OCI-LY1 (cell line): ENCODE measurements at regions not wholly inside any gene's neighbourhood (a gene's known extent, or its start where the extent isn't known, plus 50 kb on each side); places are given as distances from the start of the nearest gene placed in this dataset.
A peak's percentile ranks its signal among the peaks of the same experiment; 100 is the strongest.

Source experiments
- H2AFZ ChIP-seq: fragments of 200-600 bp; sonication (generic), shearing (Covaris generic); 2 replicates; pipeline ENCODE4 v1.6.0; 2014; ENCODE audit warnings: antibody characterized with exemption, mild to moderate bottlenecking, low read length
- H3F3A ChIP-seq: fragments of 200-600 bp; sonication (generic), shearing (Covaris generic); 2 replicates; pipeline ENCODE4 v1.6.0; 2014; ENCODE audit warnings: mild to moderate bottlenecking, antibody characterized with exemption, low read length, moderate library complexity; ENCODE audit not compliant: insufficient read depth
- H3K27ac ChIP-seq: fragments of 200-600 bp; sonication (generic); 2 replicates; pipeline ENCODE4 v1.5.1; 2014; ENCODE audit warnings: low read length, mixed run types, mild to moderate bottlenecking, low read depth; ENCODE audit not compliant: poor library complexity, severe bottlenecking
- H3K27me3 ChIP-seq: fragments of 200-600 bp; sonication (generic); 2 replicates; pipeline ENCODE4 v1.6.0; 2014; ENCODE audit warnings: antibody characterized with exemption, mild to moderate bottlenecking, low read length, moderate library complexity; ENCODE audit not compliant: insufficient read depth
- H3K36me3 ChIP-seq: fragments of 200-600 bp; sonication (generic); 2 replicates; pipeline ENCODE4 v1.6.1; 2014; ENCODE audit warnings: mild to moderate bottlenecking, antibody characterized with exemption, low read length, moderate library complexity, mixed read lengths; ENCODE audit not compliant: insufficient read depth
- H3K4me1 ChIP-seq: fragments of 200-600 bp; sonication (generic); 2 replicates; pipeline ENCODE4 v1.5.1; 2014; ENCODE audit warnings: mild to moderate bottlenecking, low read length, moderate library complexity; ENCODE audit not compliant: insufficient read depth, severe bottlenecking
- H3K4me2 ChIP-seq: fragments of 200-600 bp; sonication (generic), shearing (Covaris generic); 2 replicates; pipeline ENCODE4 v1.6.1; 2014; ENCODE audit warnings: low read length
- H3K4me3 ChIP-seq: fragments of 200-600 bp; sonication (generic); 2 replicates; pipeline ENCODE4 v1.5.1; 2014; ENCODE audit warnings: low read length, low read depth, mild to moderate bottlenecking, mixed read lengths; ENCODE audit not compliant: poor library complexity, severe bottlenecking
- H3K79me2 ChIP-seq: fragments of 200-600 bp; shearing (Covaris generic); 2 replicates; pipeline ENCODE4 v1.6.1; 2016; ENCODE audit warnings: mixed run types, low read length, mixed read lengths; ENCODE audit not compliant: insufficient read depth
- H3K9ac ChIP-seq: fragments of 200-600 bp; sonication (generic), shearing (Covaris generic); 2 replicates; pipeline ENCODE4 v1.6.1; 2014; ENCODE audit warnings: mild to moderate bottlenecking, low read length, mixed read lengths
- H3K9me2 ChIP-seq: fragments of 200-600 bp; sonication (generic), shearing (Covaris generic); 2 replicates; pipeline ENCODE4 v1.6.1; 2014; ENCODE audit warnings: low read depth, mild to moderate bottlenecking, low read length, mixed read lengths
- H3K9me3 ChIP-seq: fragments of 200-600 bp; shearing (Covaris generic); 2 replicates; pipeline ENCODE4 v1.6.1; 2014; ENCODE audit warnings: low read length, mixed read lengths
- H4K20me1 ChIP-seq: fragments of 200-600 bp; sonication (generic), shearing (Covaris generic); 2 replicates; pipeline ENCODE4 v1.6.0; 2016; ENCODE audit warnings: mild to moderate bottlenecking, low read length; ENCODE audit not compliant: insufficient read depth
- CTCF ChIP-seq: fragments of 200-600 bp; sonication (generic), shearing (Covaris generic); IDR thresholded peaks from 2 replicates; pipeline ENCODE4 v1.5.1; 2017; ENCODE audit warnings: mild to moderate bottlenecking, antibody characterized with exemption, low read length, moderate library complexity, mixed read lengths
- EZH2 ChIP-seq: fragments of 200-600 bp; sonication (generic), shearing (Covaris generic); IDR thresholded peaks from 2 replicates; pipeline ENCODE4 v1.8.0; 2017; ENCODE audit warnings: borderline replicate concordance, mixed run types, mild to moderate bottlenecking, antibody characterized with exemption, low read length, moderate library complexity, mixed read lengths

DNA sequence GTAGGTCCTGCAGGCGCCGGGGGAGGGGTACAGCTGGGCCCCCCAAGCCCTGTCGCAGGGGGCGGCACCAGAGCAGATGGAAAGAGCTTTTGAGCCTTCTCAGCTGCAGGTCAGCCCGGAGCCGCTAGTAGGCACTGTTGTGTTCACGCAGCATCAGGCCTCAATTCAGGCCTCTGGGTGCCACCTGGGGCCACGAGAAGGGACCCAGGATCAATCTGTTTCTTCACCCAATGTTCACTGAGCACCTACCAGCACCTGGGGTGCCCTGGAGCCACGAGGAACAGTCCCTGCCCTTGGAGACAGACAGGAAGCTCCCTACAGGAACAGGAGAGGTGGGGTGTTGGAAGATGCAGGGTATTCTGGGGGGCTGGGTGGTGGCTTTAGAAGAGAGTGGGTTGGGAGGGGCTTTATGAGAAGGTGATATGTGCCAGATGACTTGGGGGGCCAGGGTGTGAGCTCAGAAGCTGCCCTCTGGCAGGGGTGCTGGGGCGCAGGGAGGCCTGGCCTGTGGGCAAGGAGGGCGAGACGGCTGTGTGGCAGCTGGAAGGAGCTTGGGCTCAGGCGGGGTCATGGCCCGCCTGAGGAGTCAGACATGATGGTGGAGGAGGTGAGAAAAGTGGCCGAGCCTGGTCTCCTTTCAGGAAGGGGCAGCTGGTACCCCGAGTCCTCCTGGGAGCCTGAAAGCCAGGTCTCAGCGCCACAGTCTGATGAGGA is 121.9 kb upstream of the GSE1 start:
- Histone ChIP-seq H3K27ac (no peak overlapping the region), H3K36me3 (no peaks in the 10 kb centered on the region), H3K9me2 (no peaks in the 10 kb centered on the region), H3K4me3 (no peak overlapping the region), H3K9ac (no peak overlapping the region), H3F3A (no peaks in the 10 kb centered on the region), H4K20me1 (no peaks in the 10 kb centered on the region), H3K27me3 (peaks cover 6% of the 10 kb centered on the region; the same call in 1 of the 2 replicates), H3K79me2 (no peaks in the 10 kb centered on the region), H3K4me1 (no peaks in the 10 kb centered on the region), H2AFZ (no peak overlapping the region), H3K4me2 (no peak overlapping the region), H3K9me3 (no peaks in the 10 kb centered on the region)
- TF ChIP-seq CTCF (peak; percentile 95), EZH2 (no peak)

DNA sequence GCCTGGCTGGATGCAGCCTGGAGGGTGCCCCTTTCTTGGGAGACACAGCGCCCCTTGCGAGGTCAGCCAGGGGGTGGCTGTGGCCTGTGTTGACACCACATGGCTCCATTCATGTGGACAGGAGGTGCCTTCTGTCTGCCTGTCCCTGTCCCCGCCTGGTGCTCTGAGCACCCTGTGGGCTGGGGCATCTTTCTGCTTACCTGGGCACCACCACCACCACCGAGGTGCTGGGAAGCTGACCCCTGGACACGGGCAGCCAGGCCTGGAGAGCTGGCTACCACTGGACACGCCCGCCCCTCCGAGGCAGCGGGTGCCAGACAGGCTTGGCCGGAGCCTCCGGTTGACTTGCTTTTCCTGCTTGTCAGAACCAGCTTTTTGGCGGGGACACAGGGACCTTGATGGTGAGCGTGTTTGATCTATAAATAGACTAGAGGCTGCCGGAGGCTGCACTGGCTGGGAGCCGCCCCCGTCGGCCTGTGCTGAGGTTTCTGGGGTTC is 121.3 kb upstream of the GSE1 start:
- TF ChIP-seq EZH2 (no peak), CTCF (no peak)
- Histone ChIP-seq H2AFZ (no peak overlapping the region), H3K36me3 (no peaks in the 10 kb centered on the region), H4K20me1 (no peaks in the 10 kb centered on the region), H3K4me1 (no peaks in the 10 kb centered on the region), H3K9ac (no peak overlapping the region), H3K79me2 (no peaks in the 10 kb centered on the region), H3F3A (no peaks in the 10 kb centered on the region), H3K4me2 (no peak overlapping the region), H3K9me2 (no peaks in the 10 kb centered on the region), H3K9me3 (no peaks in the 10 kb centered on the region), H3K27me3 (peaks cover 6% of the 10 kb centered on the region; the same call in 1 of the 2 replicates), H3K4me3 (no peak overlapping the region), H3K27ac (no peak overlapping the region)

- no peaks in the 10 kb centered on the region for H3K9me3 ChIP-seq
- no peak overlapping the region for H2AFZ ChIP-seq
- no peak overlapping the region for H3K4me3 ChIP-seq
- no peak overlapping the region for H3K9ac ChIP-seq
- no peaks in the 10 kb centered on the region for H4K20me1 ChIP-seq
- H3K4me1 ChIP-seq, result no peaks in the 10 kb centered on the region
- no peak overlapping the region for H3K27ac ChIP-seq
- TF ChIP-seq EZH2 (no peak), CTCF (no peak)
- H3K36me3 ChIP-seq, result no peaks in the 10 kb centered on the region
- H3K79me2 ChIP-seq, result no peaks in the 10 kb centered on the region
- peaks cover 6% of the 10 kb centered on the region; the same call in 1 of the 2 replicates for H3K27me3 ChIP-seq
- H3K9me2 ChIP-seq, result no peaks in the 10 kb centered on the region
- no peaks in the 10 kb centered on the region for H3F3A ChIP-seq
- no peak overlapping the region for H3K4me2 ChIP-seq
These were observed 120.7 kb upstream of the GSE1 start for GRCh38 chr16:85492295-85492864.
